ENCODE measurements at regions not wholly inside any gene's neighbourhood (a gene's known extent, or its start where the extent isn't known, plus 50 kb on each side); places are given as distances from the start of the nearest gene placed in this dataset.
A peak's percentile ranks its signal among the peaks of the same experiment; 100 is the strongest.

- TF ChIP-seq ZNF704 (CRISPR knock-in tag; IDR thresholded peaks at IDR 0.05; ENCODE audit: borderline replicate concordance), result no peak
- no peak for TF ChIP-seq MXD4 (CRISPR knock-in tag; IDR thresholded peaks at IDR 0.05)
- TF ChIP-seq ZNF766 (CRISPR knock-in tag; IDR thresholded peaks at IDR 0.05; ENCODE audit: borderline replicate concordance), result no peak
Observed at GRCh38 chr2:225793736-225794550, 394.4 kb downstream of the NYAP2 start (continued).

- POLR2A ChIA-PET, result no interaction called here
- Histone ChIP-seq H3K36me3 (replicated peaks in 1 of 2; ENCODE audit: control insufficient read depth in 1 of 2, insufficient read depth in 2 of 2, low read length in 2 of 2) (no peaks in the 10 kb centered on the region), H3K4me2 (ENCODE audit: low read depth, low read length) (no peak overlapping the region), H3K79me2 (ENCODE audit: insufficient read depth, low read length) (no peaks in the 10 kb centered on the region), H3K4me1 (ENCODE audit: insufficient read depth, low read length) (no peaks in the 10 kb centered on the region), H3K27ac (ENCODE audit: extremely low read length, insufficient read depth, low read length) (no peak overlapping the region), H3K27me3 (ENCODE audit: control insufficient read depth in 1 of 2, insufficient read depth in 2 of 2, low read length in 2 of 2) (no peaks in the 10 kb centered on the region), H2AFZ (ENCODE audit: low read length) (no peak overlapping the region), H3K4me3 (replicated peaks in 1 of 3; ENCODE audit: insufficient read depth in 1 of 3, low read depth in 2 of 3, low read length in 3 of 3) (no peak overlapping the region), H4K20me1 (ENCODE audit: insufficient read depth, low read length) (no peaks in the 10 kb centered on the region), H3K9ac (ENCODE audit: insufficient read depth, low read depth, low read length) (no peak overlapping the region), H3K9me3 (ENCODE audit: low read length) (no peaks in the 10 kb centered on the region)
- CTCF ChIA-PET (ENCODE audit: low intra/inter-chr PET ratio, low total read pairs), result no interaction called here
- TF ChIP-seq ZNF275 (CRISPR knock-in tag; IDR thresholded peaks at IDR 0.05; ENCODE audit: borderline replicate concordance) (no peak), SKI (IDR thresholded peaks at IDR 0.05; ENCODE audit: partially characterized antibody) (no peak), STAG1 (CRISPR knock-in tag; IDR thresholded peaks at IDR 0.05) (peak; percentile 8; the same call in 1 of the 2 replicates), BCL6 (CRISPR knock-in tag; IDR thresholded peaks at IDR 0.05) (no peak), RFX5 (IDR thresholded peaks at IDR 0.05; ENCODE audit: low read depth, low read length) (no peak)
- DNase-seq (ENCODE audit: low spot score) (no peak), FAIRE-seq (no peak), ATAC-seq (no peak; the same call in 1 of the 3 replicates)
- in situ Hi-C loops (cut with HindIII; ENCODE audit: extremely low pct_ligation_motif_present, low pct_unique_long_range_greater_than_20kb), result no loop called here
- no TSS peak for BruUV-seq (replicated peaks)
- 8% methylated on average over 5 of the region's 5 CpGs for WGBS (ENCODE audit: low lambda C conversion rate)
- intact Hi-C loops (cut with micrococcal nuclease; ENCODE audit: unreplicated experiment), result no loop called here
Observed at GRCh38 chr2:225788571-225789094, 389.1 kb downstream of the NYAP2 start.
